H1 (cell line): ENCODE measurements at regions not wholly inside any gene's neighbourhood (a gene's known extent, or its start where the extent isn't known, plus 50 kb on each side); places are given as distances from the start of the nearest gene placed in this dataset.

ENCODE experiments used
- CTCF ChIA-PET: fragments of 300-600 bp; sonication (Branson Sonifier 250); formaldehyde crosslinking; loops from one replicate; lab custom pipeline; 2021; ENCODE audit not compliant: partially characterized antibody; lab: Charles Lee
- POLR2A ChIA-PET: fragments of 300-600 bp; sonication (Branson Sonifier 250); formaldehyde crosslinking; loops from one replicate; lab custom pipeline; 2021; ENCODE audit warnings: inconsistent platforms; ENCODE audit not compliant: partially characterized antibody; lab: Charles Lee
- DNase-seq, 2 experiments: peaks; one replicate each; pipeline versions ENCODE4 v3.0.0 to v3.0.0-alpha.2; 2010 to 2022; ENCODE audit warnings: low spot score in 2 of 2, low read depth in 1 of 2, mixed read lengths in 1 of 2
- FAIRE-seq: peaks from 2 replicates; lab custom pipeline; 2011; peaks lifted over from hg19 to GRCh38; lab: Jason Lieb, UNC
- H2AFZ ChIP-seq: 2 replicates; pipeline ENCODE4 v1.8.1; 2012; ENCODE audit warnings: low read length, inconsistent platforms
- H2AK5ac ChIP-seq: 2 replicates; pipeline ENCODE4 v1.6.1; 2013; ENCODE audit warnings: low read depth, low read length
- H2BK120ac ChIP-seq: replicated peaks from 2 replicates; pipeline ENCODE3; 2013; ENCODE audit warnings: low read depth, low read length, inconsistent platforms
- H2BK12ac ChIP-seq: 2 replicates; pipeline ENCODE4 v1.6.1; 2013; ENCODE audit warnings: low read depth, low read length
- H2BK15ac ChIP-seq: 2 replicates; pipeline ENCODE4 v1.6.1; 2013; ENCODE audit warnings: low read length
- H2BK20ac ChIP-seq: 2 replicates; pipeline ENCODE4 v1.6.1; 2013; ENCODE audit warnings: low read length
- H2BK5ac ChIP-seq: 2 replicates; pipeline ENCODE4 v1.6.1; 2013; ENCODE audit warnings: low read depth, low read length
- H3K14ac ChIP-seq: 2 replicates; pipeline ENCODE4 v1.6.1; 2013; ENCODE audit warnings: inconsistent platforms; ENCODE audit not compliant: insufficient read length
- H3K18ac ChIP-seq: 2 replicates; pipeline ENCODE4 v1.6.1; 2013; ENCODE audit warnings: low read length; ENCODE audit errors: extremely low read depth
- H3K23ac ChIP-seq: 2 replicates; pipeline ENCODE4 v1.6.1; 2013; ENCODE audit warnings: inconsistent platforms; ENCODE audit not compliant: insufficient read length
- H3K23me2 ChIP-seq: 2 replicates; pipeline ENCODE4 v1.6.1; 2013; ENCODE audit warnings: low read depth, low read length
- H3K27ac ChIP-seq: 2 replicates; pipeline ENCODE4 v1.6.1; 2011; ENCODE audit warnings: low read depth, low read length, inconsistent platforms
- H3K27me3 ChIP-seq, 4 experiments: replicated peaks in 1 of 4; 1 replicate in 1 of 4; 2 replicates in 3 of 4; pipeline versions ENCODE4 v1.6.1 to v1.8.1; 2011 to 2013; ENCODE audit warnings: low read length in 3 of 4, mild to moderate bottlenecking in 3 of 4, inconsistent platforms in 2 of 4, mixed read lengths in 2 of 4, moderate library complexity in 1 of 4; ENCODE audit not compliant: control insufficient read depth in 3 of 4, insufficient read depth in 3 of 4; ENCODE audit errors: extremely low read depth in 1 of 4
- H3K36me3 ChIP-seq, 4 experiments: 2 replicates each; pipeline versions ENCODE4 v1.6.1 to v1.8.1; 2011 to 2013; ENCODE audit warnings: mild to moderate bottlenecking in 4 of 4, low read length in 3 of 4, moderate library complexity in 2 of 4, control low read depth in 1 of 4, inconsistent platforms in 1 of 4; ENCODE audit not compliant: insufficient read depth in 4 of 4, control insufficient read depth in 2 of 4
- H3K4ac ChIP-seq: replicated peaks from 2 replicates; pipeline ENCODE3; 2013; ENCODE audit warnings: low read length, low read depth, mixed read lengths, inconsistent platforms; ENCODE audit not compliant: insufficient read length
- H3K4me1 ChIP-seq, 4 experiments: replicated peaks in 1 of 4; 1 replicate in 1 of 4; 2 replicates in 3 of 4; pipeline versions ENCODE4 v1.6.1 to v1.8.1; 2011 to 2013; ENCODE audit warnings: low read length in 3 of 4, inconsistent platforms in 2 of 4, mixed read lengths in 1 of 4; ENCODE audit not compliant: insufficient read depth in 4 of 4, control insufficient read depth in 3 of 4
- H3K4me2 ChIP-seq, 2 experiments: 2 replicates each; pipeline versions ENCODE4 v1.6.1 to v1.8.1; 2011 to 2013; ENCODE audit warnings: low read depth in 2 of 2, low read length in 2 of 2, control low read depth in 1 of 2, inconsistent platforms in 1 of 2, mild to moderate bottlenecking in 1 of 2; ENCODE audit not compliant: insufficient read depth in 1 of 2
- H3K4me3 ChIP-seq, 4 experiments: fragments of 200-600, 300-600 bp in 1 of 4; sonication (generic), shearing (Covaris generic), sonication (Bioruptor Twin) in 1 of 4; 2 replicates each; pipeline versions ENCODE4 v1.5.1 to v1.8.1; 2011 to 2016; ENCODE audit warnings: low read length in 4 of 4, low read depth in 3 of 4, control low read depth in 2 of 4, inconsistent platforms in 2 of 4, mild to moderate bottlenecking in 2 of 4, mixed read lengths in 1 of 4, moderate library complexity in 1 of 4; ENCODE audit not compliant: insufficient read depth in 2 of 4; ENCODE audit errors: extremely low read depth in 1 of 4
- H3K56ac ChIP-seq: replicated peaks from 2 replicates; pipeline ENCODE3; 2013; ENCODE audit warnings: low read depth, mild to moderate bottlenecking, mixed read lengths, low read length, inconsistent platforms; ENCODE audit not compliant: insufficient read length
- H3K79me1 ChIP-seq: 2 replicates; pipeline ENCODE4 v1.6.1; 2013; ENCODE audit warnings: low read depth, low read length, control low read depth
- H3K79me2 ChIP-seq, 2 experiments: 2 replicates each; pipeline versions ENCODE4 v1.6.1 to v1.8.1; 2012 to 2013; ENCODE audit warnings: low read length in 2 of 2, mild to moderate bottlenecking in 2 of 2, inconsistent platforms in 1 of 2; ENCODE audit not compliant: insufficient read depth in 2 of 2, control insufficient read depth in 1 of 2
- H3K9ac ChIP-seq, 4 experiments: replicated peaks in 1 of 4; 1 replicate in 1 of 4; 2 replicates in 3 of 4; pipeline versions ENCODE4 v1.6.1 to v1.8.1; 2011 to 2013; ENCODE audit warnings: low read depth in 3 of 4, low read length in 3 of 4, control low read depth in 2 of 4, mild to moderate bottlenecking in 2 of 4, moderate library complexity in 2 of 4, inconsistent platforms in 1 of 4; ENCODE audit errors: extremely low read depth in 1 of 4
- H3K9me3 ChIP-seq, 2 experiments: 2 replicates each; pipeline versions ENCODE4 v1.6.1 to v1.8.1; 2012 to 2013; ENCODE audit warnings: mild to moderate bottlenecking in 2 of 2, moderate library complexity in 2 of 2, control low read depth in 1 of 2, inconsistent platforms in 1 of 2, low read depth in 1 of 2, low read length in 1 of 2, mixed read lengths in 1 of 2; ENCODE audit not compliant: insufficient read depth in 2 of 2
- H4K20me1 ChIP-seq, 2 experiments: replicated peaks in 1 of 2; 2 replicates each; pipeline versions ENCODE3 to v1.8.1; 2011 to 2013; ENCODE audit warnings: inconsistent platforms in 2 of 2, low read length in 2 of 2, mild to moderate bottlenecking in 1 of 2; ENCODE audit not compliant: insufficient read depth in 2 of 2, control insufficient read depth in 1 of 2
- H4K5ac ChIP-seq: 2 replicates; pipeline ENCODE4 v1.6.1; 2013; ENCODE audit warnings: low read length, low read depth, mixed read lengths, inconsistent platforms; ENCODE audit not compliant: insufficient read length
- H4K8ac ChIP-seq: 2 replicates; pipeline ENCODE4 v1.8.0; 2013; ENCODE audit warnings: mild to moderate bottlenecking, moderate library complexity, low read length, inconsistent platforms; ENCODE audit not compliant: insufficient read depth; ENCODE audit errors: extremely low read depth
- H4K91ac ChIP-seq: replicated peaks from 2 replicates; pipeline ENCODE3; 2013; ENCODE audit warnings: low read length, mixed read lengths, inconsistent platforms; ENCODE audit not compliant: insufficient read length
- BCL11A ChIP-seq, 2 experiments: IDR thresholded peaks; one replicate each; pipeline ENCODE4 v1.6.1; 2011; ENCODE audit warnings: low read depth in 2 of 2, low read length in 2 of 2, mild to moderate bottlenecking in 2 of 2
- CBX5 ChIP-seq: fragments of 300-800, 300-1000 bp; sonication (generic); IDR thresholded peaks from 2 replicates; pipeline ENCODE4 v1.7.1; 2016; ENCODE audit warnings: antibody characterized with exemption, low read length, low read depth
- GTF2F1 ChIP-seq: IDR thresholded peaks from 2 replicates; pipeline ENCODE4 v1.6.1; 2012; ENCODE audit warnings: low read depth, low read length, improper control_type of control experiment, borderline replicate concordance
- PHF8 ChIP-seq: fragments of 200-600 bp; sonication (generic); conservative IDR thresholded peaks from 2 replicates; pipeline ENCODE4 v1.7.1; 2012; ENCODE audit warnings: low read depth, mild to moderate bottlenecking, inconsistent platforms, low read length, moderate library complexity
- SIN3A ChIP-seq, 2 experiments: IDR thresholded peaks in 1 of 2; conservative IDR thresholded peaks in 1 of 2; 2 replicates each; pipeline ENCODE4 v1.6.1; 2011 to 2012; ENCODE audit warnings: low read length in 2 of 2, improper control_type of control experiment in 1 of 2, low read depth in 1 of 2, mild to moderate bottlenecking in 1 of 2
- SIX5 ChIP-seq: IDR thresholded peaks from 2 replicates; pipeline ENCODE4 v1.6.1; 2011; ENCODE audit warnings: mild to moderate bottlenecking, low read depth, low read length
- SUZ12 ChIP-seq: fragments of 200-600 bp; sonication (generic); IDR thresholded peaks from 2 replicates; pipeline ENCODE4 v1.6.1; 2012; ENCODE audit warnings: mild to moderate bottlenecking, inconsistent platforms, low read length, moderate library complexity, mixed read lengths
- ZNF274 ChIP-seq: IDR thresholded peaks from 2 replicates; pipeline ENCODE4 v1.7.0; 2012; ENCODE audit warnings: low read length, borderline replicate concordance; ENCODE audit errors: extremely low read depth

GRCh38 chr11:33412241-33412640 lies 155.1 kb downstream of the HIPK3 start:
- TF ChIP-seq SUZ12 (no peak), CBX5 (no peak), PHF8 (no peak), SIN3A (conservative IDR thresholded peaks at IDR 0.05 in 1 of 2, IDR thresholded peaks at IDR 0.05 in 1 of 2; ENCODE audit: low read depth in 1 of 2, low read length in 2 of 2) (no peak), BCL11A (IDR thresholded peaks at IDR 0.05; ENCODE audit: low read depth in 2 of 2, low read length in 2 of 2) (no peak), GTF2F1 (no peak), SIX5 (no peak), ZNF274 (no peak)
- H3K4me1 ChIP-seq: peaks cover 0 to 3% (median 1%) of the 10 kb centered on the region in 4 experiments; a peak in 3 of 7 replicates
- H4K5ac ChIP-seq: no peak overlapping the region
- no peaks in the 10 kb centered on the region for H3K23me2 ChIP-seq
- H3K9ac ChIP-seq: no peak overlapping the region
- no peak for FAIRE-seq
- no peak overlapping the region for H3K27ac ChIP-seq
- H3K23ac ChIP-seq: no peak overlapping the region
- H4K20me1 ChIP-seq: no peaks in the 10 kb centered on the region
- no peaks in the 10 kb centered on the region for H3K79me1 ChIP-seq
- no peaks in the 10 kb centered on the region for H3K9me3 ChIP-seq
- no peak overlapping the region for H3K56ac ChIP-seq
- CTCF ChIA-PET: interaction anchor here (1.4 kb wide), 1 partner anchor 14 kb away, joined by 4 read pairs; no protein-coding TSS in a partner anchor
- H3K14ac ChIP-seq: no peak overlapping the region
- no peak overlapping the region for H2AK5ac ChIP-seq
- no peak overlapping the region for H2BK5ac ChIP-seq
- no peaks in the 10 kb centered on the region for H3K36me3 ChIP-seq
- H3K4me3 ChIP-seq: no peak overlapping the region
- H3K4me2 ChIP-seq: no peak overlapping the region
- no peaks in the 10 kb centered on the region for H3K79me2 ChIP-seq
- no peak overlapping the region for H2BK12ac ChIP-seq
- DNase-seq: no peak
- H2BK20ac ChIP-seq: no peak overlapping the region
- H3K18ac ChIP-seq: no peak overlapping the region
- no peaks in the 10 kb centered on the region for H3K27me3 ChIP-seq
- H2BK120ac ChIP-seq: no peak overlapping the region
- no peak overlapping the region for H2AFZ ChIP-seq
- POLR2A ChIA-PET: no interaction called here
- H4K8ac ChIP-seq: no peak overlapping the region
- H2BK15ac ChIP-seq: no peak overlapping the region
- H3K4ac ChIP-seq: no peak overlapping the region
- H4K91ac ChIP-seq: no peak overlapping the region
